LHCN-M2 (cell line): ENCODE measurements at regions not wholly inside any gene's neighbourhood (a gene's known extent, or its start where the extent isn't known, plus 50 kb on each side); places are given as distances from the start of the nearest gene placed in this dataset.

Source experiments
- DNase-seq: peaks from one replicate; pipeline ENCODE4 v3.0.0-alpha.2; 2012; ENCODE audit warnings: low read depth

DNA sequence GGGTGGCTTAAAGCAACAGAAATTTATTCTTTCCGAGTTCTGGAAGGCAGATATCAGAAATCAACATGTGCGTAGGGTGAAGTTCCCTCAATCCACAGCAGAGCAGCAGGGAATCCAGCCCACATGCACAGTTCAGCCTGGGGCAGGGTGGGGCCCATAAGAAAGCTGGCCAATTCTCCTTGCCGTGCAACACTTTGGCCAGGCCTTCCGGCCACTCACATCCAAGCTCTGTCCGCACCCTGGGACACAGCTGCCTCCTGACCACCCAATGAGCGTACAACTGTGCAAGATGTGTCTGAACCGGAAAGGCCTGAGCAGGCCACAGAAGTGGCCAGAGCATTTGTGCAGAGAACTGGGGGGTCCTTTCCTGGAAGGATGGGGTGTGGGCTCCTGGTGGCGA lies 274.9 kb downstream of the GADD45G start:
- DNase-seq = no peak

DNA sequence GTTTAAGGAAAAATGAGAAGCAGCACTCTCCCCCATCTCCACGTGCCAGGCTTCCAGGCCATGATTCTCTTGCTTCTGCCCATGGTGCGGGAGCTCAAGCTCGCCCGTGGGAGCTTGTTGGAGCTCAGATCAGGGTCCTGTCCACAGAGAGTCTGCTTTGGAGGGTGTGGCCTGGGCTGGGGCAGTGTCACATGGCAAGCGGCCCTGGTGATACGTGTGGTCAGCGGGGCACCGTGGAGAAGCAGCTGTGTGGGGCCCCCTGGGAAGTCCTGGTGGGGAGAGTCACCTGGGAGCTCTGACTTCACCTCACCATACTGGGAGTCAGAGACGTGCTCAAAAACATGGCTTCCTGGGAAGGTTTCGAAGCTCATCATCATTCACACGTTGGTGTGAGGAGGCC lies 275.3 kb downstream of the GADD45G start:
- no peak for DNase-seq

DNA sequence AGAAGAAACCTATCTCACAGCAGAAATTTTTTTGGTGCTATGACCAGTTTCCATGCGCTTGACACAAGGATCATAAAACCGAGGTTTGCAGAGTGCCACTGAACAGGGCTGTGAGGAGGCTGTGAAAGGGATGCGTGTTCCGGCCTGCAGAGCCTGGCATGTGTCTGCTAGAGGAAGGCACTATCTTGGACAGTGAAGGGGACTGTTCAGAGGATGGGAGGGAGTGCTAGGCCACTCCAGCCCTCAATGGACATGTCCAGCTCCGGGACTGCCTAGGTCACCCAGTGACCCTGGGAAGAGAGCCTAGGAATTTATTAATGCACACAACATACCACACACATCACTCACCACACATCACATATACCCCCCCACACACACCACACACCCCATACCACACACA lies 275.9 kb downstream of the GADD45G start:
- DNase-seq = no peak

DNA sequence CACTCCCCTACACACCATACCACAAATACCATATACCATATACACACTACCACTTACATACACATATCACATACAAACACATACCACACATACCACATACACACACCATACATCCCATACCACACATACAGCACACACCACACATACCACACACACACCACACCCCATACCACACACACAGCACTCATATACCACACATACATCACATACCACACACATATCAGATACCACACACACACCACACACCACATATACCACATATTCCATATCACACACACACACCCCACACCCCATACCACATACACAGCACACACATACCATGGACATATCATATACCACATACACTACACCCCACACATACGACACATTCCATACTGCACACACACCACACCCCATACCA lies 276.6 kb downstream of the GADD45G start:
- no peak for DNase-seq

DNA sequence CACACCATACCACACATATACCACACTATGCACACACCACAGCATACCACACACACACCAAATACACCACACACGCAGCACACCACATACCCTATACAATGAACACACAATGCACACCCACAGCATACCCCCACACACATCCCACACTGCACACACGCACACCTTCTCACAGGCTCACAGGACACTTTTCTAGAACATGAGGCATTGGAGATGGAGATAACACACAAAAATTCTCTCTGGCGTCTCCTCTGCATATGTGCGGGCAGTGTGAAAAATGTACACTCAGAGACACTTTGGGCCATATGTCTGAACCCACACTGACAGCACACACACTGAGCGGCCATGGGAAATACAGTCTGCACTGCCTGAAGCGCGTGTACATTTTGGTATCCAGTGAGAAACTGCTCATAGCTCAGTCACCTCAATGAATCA lies 278.1 kb downstream of the GADD45G start:
- no peak for DNase-seq

DNA sequence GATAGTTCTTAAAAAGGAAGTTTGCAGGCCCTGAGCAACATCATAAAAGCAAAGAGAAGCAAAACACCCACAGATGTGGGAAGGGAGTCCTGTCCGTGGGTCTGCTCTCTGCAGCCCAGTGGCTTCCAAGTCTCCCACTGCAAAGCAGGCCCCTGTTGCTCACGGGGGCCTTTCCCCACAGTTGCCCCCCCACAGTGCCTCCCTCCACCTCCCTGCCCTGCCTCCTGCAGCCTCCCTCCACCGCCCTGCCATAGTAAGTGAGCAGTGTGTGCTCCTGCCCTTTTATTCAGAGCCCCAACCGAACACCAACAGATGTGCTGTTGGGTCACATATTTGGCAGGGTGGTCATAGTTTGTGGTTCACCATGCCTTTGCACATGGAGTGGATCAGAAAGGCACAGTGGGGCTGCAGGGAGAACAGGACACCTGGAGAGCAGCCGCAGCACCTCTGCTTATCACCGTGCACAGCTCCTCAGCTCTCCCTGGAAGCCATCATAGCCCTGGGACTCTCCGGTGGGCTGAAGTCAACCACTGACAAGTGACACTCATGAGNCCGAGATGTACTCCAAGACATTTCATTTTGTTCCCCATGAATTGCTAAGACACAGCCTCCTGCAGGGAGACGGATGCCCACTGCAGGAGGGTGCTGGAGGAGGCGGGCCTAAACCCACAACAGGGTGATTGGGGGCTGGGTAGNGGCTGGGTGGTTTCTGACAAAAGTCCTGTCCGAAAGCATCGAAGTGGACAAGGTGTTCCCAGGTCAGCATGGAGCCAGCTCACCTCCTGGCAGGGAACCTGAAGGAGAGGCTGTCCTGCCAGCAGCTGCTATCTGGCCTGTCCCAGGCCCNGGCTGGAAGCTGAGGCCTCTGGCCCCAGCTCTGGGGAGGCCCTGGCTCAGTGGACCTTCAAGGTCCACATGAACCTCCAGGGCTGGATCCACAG lies 278.9 kb downstream of the GADD45G start:
- DNase-seq = no peak

DNA sequence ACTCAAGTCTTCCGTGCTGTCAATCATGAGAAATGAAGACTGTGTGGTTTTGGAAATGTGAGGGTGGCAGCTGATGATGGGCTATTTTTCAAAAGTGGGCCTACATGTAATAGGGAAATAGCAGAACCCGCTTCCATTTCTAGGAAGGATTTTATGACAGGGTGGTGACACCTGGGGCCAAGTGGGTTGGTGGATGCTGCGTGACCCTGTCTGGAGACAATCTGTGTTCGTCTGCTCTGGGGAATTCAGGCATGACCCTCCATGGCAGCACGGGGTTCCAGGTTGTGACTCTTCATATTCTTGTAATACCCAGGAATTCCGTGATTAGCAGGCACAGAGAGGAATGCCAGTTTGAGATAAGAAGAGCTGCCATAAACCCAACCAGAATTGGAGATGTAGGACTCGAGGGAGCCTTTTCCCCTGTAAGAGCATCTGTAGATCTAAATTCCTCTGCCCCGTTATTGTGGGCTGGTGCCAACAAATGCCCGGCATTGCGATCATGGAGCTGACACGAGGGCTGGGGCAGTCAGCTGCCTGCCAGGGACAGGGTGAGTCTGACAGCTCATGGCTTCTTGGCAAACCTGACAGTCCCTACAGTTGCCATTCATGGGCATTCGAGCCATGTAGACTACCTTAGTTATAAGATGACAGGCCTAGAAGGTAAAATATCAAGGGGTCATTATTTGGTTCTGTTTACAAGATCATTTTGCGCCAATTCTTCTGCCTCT lies 279.7 kb downstream of the GADD45G start:
- no peak for DNase-seq

DNA sequence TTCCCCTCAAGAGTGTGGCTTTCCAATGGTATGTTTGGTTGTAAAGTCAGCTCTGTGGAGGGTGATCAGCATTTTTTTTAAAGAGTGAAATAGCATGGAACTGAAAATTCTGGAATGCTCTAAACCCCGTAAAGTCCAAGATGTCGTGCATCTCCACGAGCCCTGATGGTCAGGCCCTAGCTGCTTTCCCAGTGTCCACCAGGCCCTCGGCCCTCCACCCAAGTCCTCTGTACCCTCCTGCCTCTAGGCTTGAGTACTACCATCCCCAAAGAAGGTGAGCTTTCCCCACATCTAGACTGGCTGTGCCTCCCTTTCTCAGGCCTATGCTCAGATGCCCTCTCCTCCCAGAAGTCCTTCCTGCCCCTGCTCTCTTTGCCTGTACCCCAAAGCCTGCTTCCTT lies 280.3 kb downstream of the GADD45G start:
- DNase-seq = no peak

DNA sequence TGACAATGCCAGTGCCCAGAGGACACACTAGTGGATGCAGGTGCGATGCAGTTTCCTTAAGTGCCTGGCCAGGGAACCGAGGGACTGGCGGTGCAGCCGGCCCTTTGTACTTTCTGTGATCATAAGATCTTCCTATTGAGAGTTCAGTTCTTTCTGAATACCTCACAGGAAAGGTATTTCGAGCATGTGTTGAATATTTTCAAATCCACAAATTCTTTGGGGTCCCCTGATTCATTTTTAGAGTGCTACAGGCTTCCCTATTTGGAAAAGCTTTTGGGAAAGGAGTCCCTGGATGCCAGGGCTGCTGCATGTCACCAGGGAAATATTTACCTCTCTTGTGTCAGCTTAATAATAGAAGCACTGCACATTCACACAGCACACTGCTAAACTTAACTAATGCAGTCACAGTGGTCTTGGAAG lies 281.5 kb downstream of the GADD45G start:
- no peak for DNase-seq

DNA sequence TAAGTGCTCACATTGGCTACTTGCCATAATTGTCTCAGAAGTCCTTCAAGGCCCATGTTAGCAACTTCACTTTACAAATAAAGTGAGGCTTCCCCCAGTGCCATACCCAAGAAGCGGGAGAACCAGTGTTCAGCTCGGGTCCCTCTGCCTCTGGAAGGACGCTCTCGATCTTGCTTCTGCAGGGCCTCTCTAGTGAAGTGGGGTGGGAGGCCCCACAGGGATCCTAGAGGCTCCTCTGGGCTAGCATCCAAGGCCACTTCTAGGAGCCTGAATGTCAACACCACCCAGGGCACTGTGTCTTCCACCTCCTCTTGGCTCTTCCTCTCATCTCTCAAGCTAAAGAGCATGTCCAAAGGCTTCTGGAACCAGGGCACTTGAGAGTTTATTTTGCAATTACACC lies 282.5 kb downstream of the GADD45G start:
- no peak for DNase-seq

DNA sequence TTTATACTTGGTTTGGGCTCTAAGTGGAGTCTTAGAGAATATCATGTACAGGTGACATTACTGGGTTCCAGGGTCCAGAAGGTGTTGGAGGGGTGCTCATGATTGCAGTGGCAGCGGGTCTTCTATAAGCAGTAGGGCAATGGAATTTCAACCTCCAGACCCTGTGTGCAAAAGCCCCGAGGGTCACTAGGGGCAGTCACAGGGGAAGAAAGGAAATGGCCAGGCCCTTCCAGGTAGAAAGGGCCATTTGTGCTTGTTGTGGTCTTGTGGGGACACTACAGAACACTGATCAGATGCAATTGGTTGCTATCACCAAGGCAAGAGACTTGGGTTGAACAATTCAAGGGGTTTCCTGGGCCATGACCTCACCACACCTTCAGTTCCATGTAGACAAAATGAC lies 283.4 kb downstream of the GADD45G start:
- no peak for DNase-seq

DNA sequence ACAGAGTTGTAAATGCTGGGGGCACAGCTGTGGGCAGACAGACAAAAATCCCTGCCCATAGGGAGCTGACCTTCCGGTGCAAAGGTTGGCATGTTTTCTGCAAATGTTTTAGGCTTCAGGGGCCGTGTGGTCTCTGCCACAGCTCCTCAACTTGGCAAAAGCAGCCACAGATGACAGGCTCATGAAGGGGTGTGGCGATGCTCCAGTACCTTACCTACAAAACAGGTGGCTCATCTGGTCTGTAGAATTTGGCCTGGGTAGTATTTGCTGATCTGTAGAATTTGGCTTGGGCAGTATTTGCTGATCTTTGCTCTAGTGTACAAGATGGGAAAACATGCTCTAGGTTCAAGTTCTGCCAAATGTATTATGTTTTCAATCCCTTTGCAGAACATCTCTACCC lies 283.9 kb downstream of the GADD45G start:
- no peak for DNase-seq

DNA sequence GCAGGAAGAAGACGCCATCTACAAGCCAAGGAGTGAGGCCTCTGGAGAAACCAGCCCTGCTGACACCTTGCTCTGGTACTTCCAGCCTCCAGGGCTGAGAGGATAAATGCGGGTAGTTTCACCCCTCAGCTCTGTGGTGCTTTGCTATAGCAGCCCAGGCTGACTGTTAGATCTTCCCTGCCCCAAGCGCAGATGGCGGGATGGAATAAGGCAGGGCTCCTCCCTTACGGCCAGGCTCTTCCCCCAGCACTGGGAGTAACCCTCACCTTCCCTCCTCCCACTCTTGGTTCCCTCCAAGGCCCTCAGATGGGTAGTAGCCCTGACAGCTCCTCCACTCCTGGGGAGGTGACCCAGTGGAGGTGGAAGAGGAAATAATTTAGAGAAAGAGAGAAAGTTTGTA lies 285.1 kb downstream of the GADD45G start:
- DNase-seq = no peak

DNA sequence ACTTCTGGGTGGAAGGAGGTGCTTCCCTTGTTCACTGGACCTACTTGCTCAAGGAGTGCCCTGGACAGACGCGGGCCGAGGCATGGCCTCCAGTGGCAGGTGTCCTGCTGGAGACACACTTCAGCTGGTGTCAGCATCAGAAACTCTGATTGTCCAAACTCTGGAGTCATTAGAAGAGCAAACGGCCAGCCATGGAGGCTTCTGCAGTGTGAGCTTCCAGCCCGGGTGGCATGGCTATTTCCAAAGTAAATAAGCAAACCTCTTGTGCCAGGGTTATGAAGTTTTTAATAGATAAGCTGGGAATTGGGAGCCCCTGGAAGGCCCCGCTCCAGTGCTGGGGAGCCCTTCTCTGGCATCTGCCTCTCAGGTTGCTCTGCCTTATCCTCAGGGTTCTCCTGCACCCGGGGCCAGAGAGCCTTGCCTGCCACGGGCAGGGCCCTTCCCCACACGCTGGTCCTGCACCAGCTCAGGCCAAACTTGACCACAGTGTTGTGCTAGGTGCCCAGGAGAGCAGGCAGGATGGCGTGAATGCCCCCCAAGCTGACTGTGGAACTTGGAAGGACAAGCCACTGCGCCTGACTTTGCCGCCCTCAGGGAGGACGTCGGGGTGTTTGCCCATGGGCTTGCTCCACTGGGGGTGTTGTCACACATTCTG lies 285.6 kb downstream of the GADD45G start:
- no peak for DNase-seq

DNA sequence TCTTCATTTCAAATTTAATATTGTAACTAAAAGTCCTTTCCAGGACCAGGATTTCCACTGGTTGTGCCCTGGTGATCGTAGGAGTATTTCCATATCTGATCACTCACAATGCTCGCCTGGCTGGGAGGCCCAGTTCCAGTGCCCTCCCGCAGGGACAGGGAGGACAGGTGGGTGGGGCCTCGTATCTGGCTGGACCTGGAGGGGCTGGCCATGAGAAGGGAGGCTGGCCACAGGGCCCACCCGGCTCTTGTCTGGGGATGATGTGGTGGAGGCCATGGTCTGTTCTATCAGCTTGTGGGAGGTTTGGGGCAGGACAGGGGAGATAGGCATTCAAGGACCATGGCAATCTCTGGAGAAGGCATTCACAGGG lies 286.4 kb downstream of the GADD45G start:
- DNase-seq = no peak

DNA sequence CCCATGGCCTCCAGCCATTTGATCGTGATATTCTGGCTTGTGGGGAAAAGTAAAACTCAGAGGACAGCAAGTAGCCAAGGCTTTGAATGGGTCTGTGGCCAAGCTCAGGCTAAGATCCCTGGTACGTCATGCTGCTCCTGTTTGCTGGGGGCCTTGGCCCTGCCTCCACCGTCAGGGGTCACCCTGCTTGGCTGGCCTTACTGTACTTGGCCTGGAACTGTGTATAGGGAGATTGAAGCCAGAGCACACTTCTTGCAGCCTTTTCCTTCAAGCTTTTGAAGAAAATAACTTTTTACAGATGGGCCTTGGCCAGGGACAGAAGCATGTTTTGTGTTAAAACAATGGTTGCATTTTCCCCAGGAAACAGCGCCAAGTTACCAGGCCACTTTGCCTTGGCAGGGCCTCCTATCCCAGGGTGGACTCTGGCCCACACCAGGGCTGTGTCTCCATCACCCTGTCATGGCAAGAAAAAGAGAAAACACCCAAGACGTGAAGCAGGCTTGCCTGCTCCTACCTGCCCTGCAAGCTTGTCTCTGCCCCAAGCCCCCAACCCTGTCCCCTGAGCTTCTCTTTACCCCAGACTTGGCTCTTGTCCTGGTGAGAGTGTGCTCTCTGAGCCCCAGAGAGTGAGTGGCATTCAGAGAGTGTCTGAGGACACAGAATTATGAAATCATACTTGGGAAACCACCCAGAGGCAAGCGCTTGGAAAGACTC lies 286.9 kb downstream of the GADD45G start:
- no peak for DNase-seq

DNA sequence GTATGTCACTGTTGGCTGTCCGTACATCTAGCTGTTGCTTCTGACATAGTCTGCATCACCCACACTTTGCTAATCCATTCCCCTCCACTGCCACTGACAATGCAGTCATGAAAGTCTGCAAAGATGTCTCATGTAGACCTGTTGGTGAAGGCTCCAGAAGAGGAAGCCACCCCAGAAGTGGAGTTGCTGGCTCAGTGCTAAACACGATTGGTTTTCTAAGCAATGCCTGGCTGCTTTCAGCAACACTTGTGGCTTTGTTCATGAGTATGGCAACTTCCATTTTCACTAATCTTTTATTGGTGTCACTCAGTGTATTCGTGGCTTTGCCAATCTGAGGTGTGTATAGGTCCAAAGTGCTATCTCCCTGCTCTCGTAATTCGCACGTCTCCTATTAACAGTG lies 288.1 kb downstream of the GADD45G start:
- DNase-seq = no peak

DNA sequence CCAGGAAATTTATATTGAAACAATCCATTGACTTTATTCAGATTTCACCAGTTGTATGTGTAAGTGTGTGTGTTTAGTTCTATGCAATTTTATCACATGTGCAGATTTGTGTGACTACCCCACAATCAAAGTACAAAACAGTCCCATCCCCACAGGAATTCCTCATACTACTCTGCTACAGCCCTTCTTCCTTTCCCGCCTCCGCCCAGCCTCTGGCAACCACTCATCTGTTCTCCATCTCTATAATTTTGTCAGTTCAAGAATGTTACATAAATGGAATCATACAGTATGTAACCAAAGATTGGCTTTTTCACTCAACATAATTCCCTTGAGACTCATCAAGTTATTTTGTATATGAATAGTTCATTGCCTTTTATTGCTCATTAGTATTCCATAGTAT lies 289.1 kb downstream of the GADD45G start:
- DNase-seq = no peak

DNA sequence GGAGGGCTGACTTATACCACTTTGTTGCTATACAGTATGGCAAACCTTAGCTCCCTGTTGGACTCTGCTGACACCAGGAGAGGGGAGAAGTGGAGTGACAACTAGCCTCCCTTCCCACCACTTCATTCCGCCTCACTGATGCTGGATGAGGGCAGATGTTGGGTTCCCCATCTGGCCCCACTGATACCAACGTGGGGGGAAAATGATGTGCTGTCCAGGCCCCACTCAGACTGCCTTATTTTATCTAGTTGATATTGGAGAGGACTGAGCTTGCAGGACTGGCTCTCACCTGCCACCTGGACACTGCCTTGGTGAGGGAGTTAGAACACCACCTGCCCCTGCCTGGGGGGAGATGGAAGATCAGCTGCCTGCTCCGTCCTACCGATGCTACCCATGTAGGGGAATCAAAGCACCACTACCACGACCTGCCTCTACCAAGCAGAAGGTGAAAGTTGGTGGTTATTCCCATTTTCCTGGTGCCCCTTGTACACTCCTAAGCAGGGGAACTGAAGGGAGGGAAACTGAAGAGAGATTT lies 292.1 kb downstream of the GADD45G start:
- DNase-seq = no peak

DNA sequence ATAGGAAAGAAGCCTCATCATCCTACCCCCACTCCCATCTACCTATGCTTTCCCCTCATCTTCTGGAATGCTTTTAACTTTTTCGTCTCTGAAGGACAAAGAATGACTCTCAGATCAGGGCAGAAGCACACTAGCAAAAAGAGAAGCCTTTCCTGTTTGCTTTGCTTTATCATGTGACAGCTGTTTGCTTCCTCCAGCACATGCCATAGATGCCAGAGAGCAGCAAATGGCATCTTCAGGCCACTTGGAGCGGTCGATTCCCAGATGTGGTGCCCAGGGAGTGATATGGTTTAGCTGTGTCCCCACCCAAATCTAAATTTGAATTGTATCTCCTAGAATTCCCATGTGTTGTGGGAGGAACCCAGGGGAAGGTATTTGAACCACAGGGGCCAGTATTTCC lies 294.8 kb downstream of the GADD45G start:
- DNase-seq = no peak

DNA sequence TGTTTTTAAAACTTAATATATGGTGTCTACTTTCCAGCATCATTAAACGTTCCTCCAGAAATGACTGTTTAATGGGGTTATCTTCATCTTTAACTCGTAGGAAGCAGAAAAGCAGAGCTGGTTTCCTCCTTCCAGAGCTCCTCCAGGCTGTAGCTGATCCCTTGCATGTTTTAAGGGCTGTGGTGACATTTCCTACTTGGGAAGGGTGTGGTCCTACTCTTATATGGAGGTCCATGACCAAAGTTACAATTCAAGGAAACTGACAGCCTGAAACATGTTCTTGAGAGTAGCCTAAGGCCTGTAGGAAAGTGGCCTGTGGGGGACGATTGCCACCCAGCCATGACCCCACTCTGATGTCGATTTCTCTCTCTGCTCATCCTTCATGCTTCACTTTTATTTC lies 297.1 kb downstream of the GADD45G start:
- no peak for DNase-seq
